GM12891 (cell line): ENCODE measurements at regions not wholly inside any gene's neighbourhood (a gene's known extent, or its start where the extent isn't known, plus 50 kb on each side); places are given as distances from the start of the nearest gene placed in this dataset.

ENCODE experiments used
- DNase-seq: peaks from one replicate; pipeline ENCODE4 v3.0.0; 2011; ENCODE audit warnings: low spot score; ENCODE audit not compliant: insufficient read length
- FAIRE-seq: peaks from 2 replicates; lab custom pipeline; 2011; peaks lifted over from hg19 to GRCh38; lab: Jason Lieb, UNC
- PAX5 ChIP-seq: IDR thresholded peaks from 2 replicates; pipeline ENCODE4 v1.6.1; 2011; ENCODE audit warnings: low read length, moderate library complexity, mild to moderate bottlenecking; ENCODE audit not compliant: insufficient read depth, severe bottlenecking
- POLR2A ChIP-seq: IDR thresholded peaks from 2 replicates; pipeline ENCODE4 v1.6.1; 2011; ENCODE audit warnings: low read depth, low read length, control low read depth
- POLR2AphosphoS5 ChIP-seq: IDR thresholded peaks from 2 replicates; pipeline ENCODE4 v1.6.1; 2011; ENCODE audit warnings: low read depth, low read length, control low read depth
- POU2F2 ChIP-seq: IDR thresholded peaks from 2 replicates; pipeline ENCODE4 v1.6.1; 2011; ENCODE audit warnings: low read depth, mild to moderate bottlenecking, control low read depth, low read length, moderate library complexity
- SPI1 ChIP-seq: IDR thresholded peaks from 2 replicates; pipeline ENCODE4 v1.6.1; 2011; ENCODE audit warnings: low read depth, low read length, control low read depth
- TAF1 ChIP-seq: IDR thresholded peaks from 2 replicates; pipeline ENCODE4 v1.6.1; 2011; ENCODE audit warnings: low read depth, low read length, control low read depth

DNA sequence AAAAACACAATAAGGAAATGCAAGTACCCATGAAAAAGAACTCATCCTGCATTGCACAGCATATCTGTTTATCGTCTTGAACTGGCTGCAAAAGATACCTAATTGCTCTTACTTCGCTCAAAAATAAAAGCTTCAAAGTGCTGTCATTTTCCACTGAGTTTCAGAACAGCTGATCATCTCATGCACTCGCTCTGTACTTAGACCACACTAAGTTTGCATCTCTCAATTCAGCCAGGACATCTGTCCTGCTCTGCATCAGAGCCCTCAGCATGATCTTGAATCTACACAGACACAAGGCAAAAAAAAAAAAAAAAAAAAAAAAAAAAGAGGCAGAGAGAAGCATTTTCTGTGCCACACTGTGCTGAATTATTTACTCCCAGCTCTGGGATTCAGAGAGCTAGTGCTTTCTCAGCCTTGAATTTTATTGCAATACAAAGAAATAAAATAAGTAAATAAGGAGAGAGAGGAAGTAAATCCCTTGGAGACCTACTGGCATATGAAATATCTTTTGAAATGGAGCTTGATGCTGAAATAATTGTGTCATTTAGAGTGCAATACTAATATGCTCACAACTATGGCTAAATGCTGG, 81.3 kb downstream of the PPP1R2C start:
- DNase-seq, result no peak
- TF ChIP-seq TAF1 (no peak), PAX5 (no peak), SPI1 (no peak), POLR2AphosphoS5 (no peak), POU2F2 (no peak), POLR2A (no peak)
- FAIRE-seq, result no peak

DNA sequence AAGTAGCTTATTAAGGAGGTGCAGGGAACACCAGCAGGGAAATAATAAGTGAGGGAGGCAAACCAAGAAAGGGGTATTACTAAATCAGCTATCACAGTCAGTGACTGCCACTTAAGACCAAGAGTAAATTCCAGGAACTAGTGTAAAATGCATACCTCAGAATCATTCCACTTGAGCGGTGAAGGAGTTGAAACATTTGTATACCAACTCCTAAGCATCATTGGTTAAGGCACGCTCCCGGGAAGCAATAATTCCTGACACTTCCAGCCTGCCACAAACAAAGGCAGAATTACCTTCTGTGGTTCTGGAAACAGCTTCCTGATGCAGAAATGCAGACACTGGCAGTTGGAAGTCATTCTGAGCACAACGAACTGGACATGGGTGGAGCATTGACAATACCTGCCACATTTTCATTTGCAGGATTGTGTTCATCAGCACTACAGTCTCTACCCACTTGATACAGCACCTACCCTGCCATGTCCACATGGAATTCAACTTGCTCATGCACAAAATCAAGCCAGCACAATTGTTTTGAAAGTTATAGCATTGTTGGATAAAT, 82.1 kb downstream of the PPP1R2C start:
- no peak for DNase-seq
- no peak for TF ChIP-seq SPI1
- FAIRE-seq, result no peak

DNA sequence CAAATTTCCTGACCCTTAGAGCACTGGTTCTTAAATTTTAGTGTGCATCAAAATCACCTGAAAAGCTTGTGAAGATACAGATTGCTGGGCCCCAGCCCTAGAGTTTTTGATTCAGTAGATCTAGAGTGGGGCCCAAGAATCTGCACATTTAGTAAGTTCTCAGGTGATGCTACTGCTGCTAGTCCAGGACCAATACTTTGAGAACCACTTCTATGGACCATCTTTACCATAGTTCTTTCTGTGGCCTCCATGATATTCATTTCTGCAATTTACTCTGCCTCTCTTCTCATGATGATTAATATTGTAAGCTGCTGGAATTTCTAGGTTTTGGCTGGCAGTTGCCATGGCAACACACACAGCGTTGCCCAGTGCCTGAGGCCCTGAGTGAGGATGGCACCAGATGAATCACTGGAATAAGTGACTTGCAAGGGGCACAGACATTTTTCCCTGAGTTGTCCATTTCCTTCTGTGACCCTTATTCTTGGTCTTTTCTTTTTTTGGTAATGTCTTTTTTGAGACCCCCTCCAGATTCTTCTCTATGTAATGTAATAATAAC, 83.6 kb downstream of the PPP1R2C start:
- TF ChIP-seq POLR2A (no peak), POU2F2 (no peak), TAF1 (no peak), POLR2AphosphoS5 (no peak), SPI1 (no peak), PAX5 (no peak)
- no peak for DNase-seq
- FAIRE-seq, result no peak

DNA sequence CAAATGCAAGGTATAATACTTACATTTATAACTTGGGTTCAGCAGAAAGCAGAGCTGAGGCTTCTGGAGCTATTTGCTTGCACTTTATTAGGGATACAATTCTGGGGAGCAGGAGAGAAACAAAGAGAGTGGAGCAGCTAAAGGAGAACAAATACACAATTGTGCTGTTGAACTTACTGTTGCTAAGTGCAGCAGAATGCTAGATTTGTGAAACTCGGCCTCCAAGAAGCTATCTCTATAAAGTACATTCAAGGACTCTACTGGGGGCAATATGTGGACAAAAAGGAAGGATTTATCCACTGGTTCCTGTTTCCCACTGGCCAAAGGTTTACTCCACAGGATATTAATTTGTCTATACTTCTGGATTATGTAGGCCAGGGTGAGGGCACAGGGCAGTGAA, 86.8 kb downstream of the PPP1R2C start:
- FAIRE-seq, result no peak

DNA sequence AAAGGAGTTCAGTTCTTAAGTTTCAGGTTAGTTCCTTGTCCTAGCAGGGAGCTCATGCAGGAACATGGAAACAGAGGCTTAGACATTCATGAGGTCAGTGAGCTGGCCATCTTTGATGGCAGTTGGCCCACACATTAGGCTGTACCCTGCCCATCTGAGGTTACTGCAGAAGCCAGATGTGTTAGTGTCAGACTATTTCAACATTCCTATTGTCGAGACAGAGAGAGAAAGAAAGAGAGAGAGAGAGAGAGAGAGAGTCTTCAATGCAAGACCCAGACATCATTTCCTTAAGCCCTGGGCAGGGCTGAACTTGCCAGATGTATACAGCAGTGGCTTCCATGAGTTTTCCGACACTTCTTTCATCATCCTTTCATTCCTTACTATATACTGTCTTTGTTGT, 91.3 kb downstream of the PPP1R2C start:
- DNase-seq, result no peak
- FAIRE-seq, result no peak
- TF ChIP-seq TAF1, result no peak
- TF ChIP-seq SPI1, result no peak
- TF ChIP-seq PAX5, result no peak
- TF ChIP-seq POLR2A, result no peak
- TF ChIP-seq POLR2AphosphoS5, result no peak
- no peak for TF ChIP-seq POU2F2

More for the DNA sequence above, 86.8 kb downstream of the PPP1R2C start:
- DNase-seq, result no peak
- no peak for TF ChIP-seq PAX5
- TF ChIP-seq POLR2A, result no peak
- no peak for TF ChIP-seq POLR2AphosphoS5
- no peak for TF ChIP-seq SPI1
- no peak for TF ChIP-seq TAF1
- no peak for TF ChIP-seq POU2F2

DNA sequence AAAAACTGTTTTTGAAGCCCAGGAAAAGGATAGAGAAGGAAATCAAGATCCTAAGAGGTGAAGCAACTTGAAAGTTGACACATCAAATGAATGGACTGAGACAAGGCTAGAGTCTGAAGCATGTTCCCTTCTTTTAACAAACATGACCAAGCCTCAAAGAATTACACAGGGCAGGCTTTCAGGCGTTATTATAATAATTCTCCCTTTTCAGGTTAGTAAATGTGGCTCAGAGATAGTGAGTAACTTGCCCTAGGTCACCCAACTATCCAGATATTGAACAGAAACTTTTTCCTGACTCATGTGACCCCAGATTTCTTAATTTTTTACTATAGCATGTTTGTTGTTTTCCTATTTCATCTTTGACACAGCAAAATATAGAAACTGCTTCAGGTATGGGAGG, 91.7 kb downstream of the PPP1R2C start:
- FAIRE-seq, result no peak
- no peak for DNase-seq
- TF ChIP-seq TAF1 (no peak), POLR2AphosphoS5 (no peak), POU2F2 (no peak), POLR2A (no peak), SPI1 (no peak)

DNA sequence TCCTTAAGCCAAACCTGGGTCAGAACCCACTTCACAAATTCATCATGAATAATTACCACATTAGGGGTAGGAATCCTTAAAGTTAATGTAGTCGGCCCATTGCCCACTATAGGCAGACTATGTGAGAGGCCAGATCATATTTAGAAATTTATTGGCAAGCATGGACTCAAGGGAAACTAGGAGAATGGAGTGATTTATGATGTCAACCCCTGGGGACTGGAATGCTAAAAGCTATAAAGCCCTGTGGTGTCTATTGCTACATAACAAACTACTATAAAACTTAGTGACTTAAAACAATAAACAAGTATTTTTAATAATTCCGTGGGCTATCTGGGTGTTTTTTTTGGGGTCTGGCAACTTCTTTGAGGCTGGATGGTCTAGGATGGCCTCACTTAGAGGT, 93.9 kb downstream of the PPP1R2C start:
- FAIRE-seq (no peak), DNase-seq (no peak)
- TF ChIP-seq POU2F2 (no peak), PAX5 (no peak), SPI1 (no peak)

DNA sequence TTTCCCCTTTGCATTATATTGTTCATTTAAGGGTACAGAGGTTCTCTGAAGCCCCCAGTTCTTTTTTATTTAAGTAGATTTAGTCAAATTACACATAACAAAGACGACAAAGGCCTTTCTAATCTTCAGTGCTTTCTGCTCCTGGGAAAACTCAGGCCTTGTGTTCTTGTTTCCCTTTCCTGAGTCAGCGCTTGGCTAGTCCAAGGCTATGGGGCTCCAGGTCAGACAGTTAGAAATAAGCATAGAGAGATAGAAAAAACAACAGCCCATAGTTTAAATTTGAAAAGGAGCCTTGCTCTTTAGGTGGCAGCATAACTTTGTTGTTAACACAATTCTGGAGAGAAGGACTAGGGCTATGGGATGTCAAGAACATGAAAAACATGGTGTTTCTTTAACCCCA, 97.3 kb downstream of the PPP1R2C start:
- no peak for TF ChIP-seq PAX5
- no peak for TF ChIP-seq POLR2A
- no peak for TF ChIP-seq POLR2AphosphoS5
- TF ChIP-seq SPI1, result no peak
- TF ChIP-seq POU2F2, result no peak
- no peak for TF ChIP-seq TAF1
- DNase-seq (no peak), FAIRE-seq (no peak)

DNA sequence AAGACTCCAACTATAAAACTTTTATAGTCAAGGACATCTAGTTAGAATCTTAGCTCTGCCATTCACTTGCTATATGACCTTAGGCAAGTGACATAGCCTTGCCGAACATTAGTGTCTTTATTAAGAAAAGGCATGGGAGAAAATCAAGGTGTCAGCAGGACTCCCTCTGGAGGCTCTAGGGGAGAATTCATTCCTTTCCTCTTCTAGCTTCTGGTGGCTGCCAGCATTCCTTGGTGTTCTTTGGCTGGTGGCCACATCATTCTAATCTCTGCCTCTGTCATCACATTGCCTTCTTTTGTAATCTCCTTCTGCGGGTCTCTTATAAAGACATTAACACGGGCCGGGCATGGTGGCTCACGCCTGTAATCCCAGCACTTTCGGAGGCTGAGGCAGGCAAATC, 99.8 kb downstream of the PPP1R2C start:
- no peak for TF ChIP-seq POLR2AphosphoS5
- TF ChIP-seq TAF1, result no peak
- TF ChIP-seq PAX5, result no peak
- TF ChIP-seq POU2F2, result no peak
- no peak for TF ChIP-seq SPI1
- no peak for TF ChIP-seq POLR2A
- FAIRE-seq (no peak), DNase-seq (no peak)

DNA sequence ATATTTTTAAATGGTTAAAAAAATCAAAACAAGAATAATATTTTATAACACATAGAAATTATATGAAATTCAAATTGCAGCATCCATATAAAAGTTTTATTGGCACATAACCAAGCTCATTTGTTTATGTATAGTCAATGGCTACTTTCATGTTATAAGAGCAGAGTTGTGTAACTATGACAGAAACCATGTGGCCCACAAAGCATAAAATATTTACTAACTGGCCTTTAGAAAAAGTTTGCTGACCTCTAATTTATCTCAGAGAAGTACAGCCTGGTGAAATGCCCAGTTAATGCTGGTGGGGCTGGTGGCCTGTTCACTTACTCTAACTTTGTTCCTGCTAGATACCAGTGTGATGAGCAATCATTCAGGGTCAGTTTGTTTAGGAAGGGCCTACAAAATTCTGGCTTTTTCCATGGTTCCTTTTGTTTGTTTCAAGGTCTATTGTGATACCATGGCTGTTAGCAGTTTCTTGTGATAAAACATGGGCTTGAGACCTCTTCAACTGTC, 104.6 kb downstream of the PPP1R2C start:
- no peak for DNase-seq
- FAIRE-seq, result no peak
- TF ChIP-seq POU2F2 (no peak), SPI1 (no peak), POLR2A (no peak), TAF1 (no peak), POLR2AphosphoS5 (no peak), PAX5 (no peak)
